ENCODE measurements at regions not wholly inside any gene's neighbourhood (a gene's known extent, or its start where the extent isn't known, plus 50 kb on each side); places are given as distances from the start of the nearest gene placed in this dataset.

DNA sequence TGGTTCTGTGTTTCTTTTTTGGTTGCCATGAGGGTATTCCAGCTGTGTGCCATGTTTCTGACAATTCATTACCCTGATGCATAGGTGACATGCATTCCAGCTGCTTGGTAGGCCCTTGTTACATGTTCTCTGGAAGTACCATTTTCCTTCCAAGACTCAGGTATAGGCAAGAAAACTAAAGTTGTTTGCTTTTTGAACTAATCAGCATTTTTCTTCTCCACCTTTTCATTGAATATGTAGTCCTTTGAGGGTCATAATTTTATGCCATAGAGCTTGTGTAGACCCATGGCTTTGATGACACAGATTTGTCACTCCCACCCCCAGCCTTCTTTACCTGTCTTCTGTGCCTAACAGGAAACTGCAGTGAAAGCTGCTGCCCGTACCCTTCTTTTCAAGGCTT is 339.2 kb downstream of the MED10 start:
- FAIRE-seq (no peak), DNase-seq (ENCODE audit: insufficient read length, low spot score) (no peak)

- FAIRE-seq, result no peak
- no peak for DNase-seq (ENCODE audit: insufficient read length, low spot score)
Measured at GRCh38 chr5:6036006-6036405, 342.3 kb downstream of the MED10 start.

- no peak for DNase-seq (ENCODE audit: insufficient read length, low spot score)
- FAIRE-seq, result no peak
Measured at GRCh38 chr5:6029811-6030271, 348.5 kb downstream of the MED10 start.

GRCh38 chr5:6026766-6027406 is 351.5 kb downstream of the MED10 start:
- no peak for DNase-seq (ENCODE audit: insufficient read length, low spot score)
- FAIRE-seq, result no peak

DNA sequence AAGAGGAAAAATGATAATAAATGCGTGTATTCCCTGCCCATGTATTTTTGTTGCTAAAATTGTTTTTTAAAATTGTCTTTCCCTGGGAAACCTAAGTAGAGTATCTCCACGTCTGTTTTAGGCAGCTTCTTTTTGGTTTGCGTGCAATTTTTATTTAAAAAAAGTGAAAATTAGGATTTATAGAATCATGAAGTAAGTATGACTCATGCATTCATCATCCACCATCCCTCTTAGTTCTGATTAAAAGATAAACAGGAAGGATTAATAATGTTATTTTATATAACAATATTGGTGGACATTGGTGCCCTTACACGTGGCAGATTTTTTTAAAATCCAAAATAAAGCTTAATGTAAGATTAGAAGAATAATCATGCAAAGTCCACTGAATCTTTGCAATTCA is 358.7 kb downstream of the MED10 start:
- FAIRE-seq, result no peak
- DNase-seq (ENCODE audit: insufficient read length, low spot score), result no peak

DNA sequence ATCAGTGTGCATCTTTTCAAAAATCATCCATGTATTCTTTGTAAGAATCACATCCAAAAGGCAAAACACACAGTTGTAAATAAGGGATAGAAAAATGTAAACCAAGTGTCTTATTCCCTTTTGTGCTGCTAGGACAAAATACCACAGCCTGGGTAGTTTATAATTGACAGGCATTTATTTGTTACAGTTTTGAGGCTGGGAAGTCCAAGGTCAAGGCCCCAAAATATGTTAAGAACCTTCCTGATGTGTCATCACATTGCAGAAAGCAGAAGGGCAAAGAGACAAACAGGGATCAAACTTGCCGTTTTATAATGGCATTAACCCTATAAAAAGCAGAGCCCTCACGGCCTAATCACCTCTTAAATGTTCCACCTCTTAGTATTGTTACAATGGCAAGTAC is 364.8 kb downstream of the MED10 start:
- no peak for FAIRE-seq
- no peak for DNase-seq (ENCODE audit: insufficient read length, low spot score)

- no peak for FAIRE-seq
- DNase-seq (ENCODE audit: insufficient read length, low spot score), result no peak
Measured at GRCh38 chr5:6011199-6011598, 367.1 kb downstream of the MED10 start.

- no peak for DNase-seq (ENCODE audit: insufficient read length, low spot score)
- peak; percentile 76 for FAIRE-seq
Measured at GRCh38 chr5:6006838-6007314, 371.5 kb downstream of the MED10 start.

DNA sequence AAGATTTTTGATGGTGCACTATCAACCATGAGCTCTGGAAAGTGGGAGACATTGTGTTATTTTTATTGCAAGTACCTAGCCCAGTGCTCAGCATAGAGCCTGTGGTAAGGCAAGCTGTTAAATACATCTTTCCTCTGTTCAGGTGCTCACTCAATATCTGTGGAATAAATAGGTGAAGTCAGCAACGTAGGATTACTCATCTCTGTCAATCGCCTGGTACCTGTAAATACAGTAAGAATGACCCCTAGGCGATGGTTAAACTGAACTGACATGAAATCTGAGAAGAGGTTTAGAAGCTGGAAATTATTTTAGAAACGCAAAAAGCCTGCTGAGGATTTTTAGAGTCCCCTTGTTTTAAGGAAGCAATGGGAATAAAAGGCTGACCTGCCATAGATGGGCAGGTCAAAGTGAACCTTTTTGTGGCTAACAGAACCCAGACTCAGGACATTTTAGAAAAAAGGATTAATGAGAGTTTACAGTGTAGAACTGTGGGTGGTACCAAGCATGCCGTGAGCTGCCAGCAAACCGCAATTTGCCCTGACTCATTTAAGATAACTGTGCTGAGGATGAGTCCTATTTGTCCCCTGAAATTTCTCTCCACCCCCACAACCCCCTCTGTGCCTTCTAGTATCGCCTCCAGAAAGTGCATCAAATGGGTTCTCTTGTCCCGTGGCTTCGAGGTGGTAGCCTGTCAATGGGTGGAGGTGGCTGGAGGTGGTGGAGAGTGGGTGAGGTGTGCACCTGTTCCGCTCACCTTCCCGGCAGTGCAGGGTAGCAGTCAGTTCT is 375.1 kb downstream of the MED10 start:
- no peak for DNase-seq (ENCODE audit: insufficient read length, low spot score)
- FAIRE-seq, result peak; percentile 31

- DNase-seq (ENCODE audit: insufficient read length, low spot score), result no peak
- no peak for FAIRE-seq
Measured at GRCh38 chr5:6000867-6001266, 377.5 kb downstream of the MED10 start.

DNA sequence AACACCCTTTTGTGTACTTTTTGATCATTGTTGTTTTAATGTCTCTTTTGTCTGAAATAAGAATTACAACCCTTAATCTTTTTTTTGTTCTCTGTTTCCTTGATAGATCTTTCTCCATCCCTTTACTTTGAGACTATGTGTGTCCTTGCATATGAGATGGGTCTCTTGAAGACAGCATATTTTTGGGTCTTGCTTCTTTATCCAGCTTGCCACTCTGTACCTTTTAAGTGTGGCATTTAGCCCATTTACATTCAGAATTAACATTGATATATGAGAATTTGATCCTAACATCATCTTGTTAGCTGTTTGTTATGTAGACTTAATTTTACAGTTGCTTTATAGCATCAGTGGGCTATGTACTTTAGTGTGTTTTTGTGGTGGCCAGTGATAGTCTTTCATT is 382.5 kb downstream of the MED10 start:
- FAIRE-seq, result no peak
- no peak for DNase-seq (ENCODE audit: insufficient read length, low spot score)

DNA sequence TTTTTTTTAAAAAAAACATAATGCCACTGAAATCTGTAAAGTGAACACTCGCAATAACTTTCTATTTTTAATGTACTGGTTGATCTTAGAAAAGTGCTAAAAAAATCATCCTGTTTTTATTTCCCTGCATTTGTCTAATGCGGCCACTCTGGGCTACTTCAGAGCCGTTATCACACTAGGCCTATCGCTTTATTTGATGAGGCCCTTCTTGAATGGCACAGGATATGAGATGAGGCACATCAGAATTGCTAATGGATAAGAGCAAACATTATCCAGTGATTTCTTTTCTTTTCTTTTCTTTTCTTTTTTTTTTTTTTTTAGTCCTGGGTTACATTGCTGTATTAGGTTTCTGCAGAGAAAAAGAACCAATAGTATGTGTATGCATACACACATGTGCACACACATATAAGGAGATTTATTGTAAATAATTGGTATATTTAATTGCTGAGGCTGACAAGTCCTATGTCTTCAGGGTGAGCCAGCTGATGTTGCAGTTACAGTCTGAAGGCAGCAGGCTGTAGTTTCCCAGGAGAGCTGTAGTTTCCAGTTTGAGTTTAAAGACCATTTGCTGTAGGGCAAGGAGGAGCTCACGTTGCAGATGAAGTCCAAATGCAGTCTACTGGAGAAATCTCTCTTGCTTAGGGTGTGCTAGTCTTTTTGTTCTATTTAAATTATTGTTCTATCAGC is 391.7 kb downstream of the MED10 start:
- FAIRE-seq (no peak), DNase-seq (ENCODE audit: insufficient read length, low spot score) (no peak)

DNA sequence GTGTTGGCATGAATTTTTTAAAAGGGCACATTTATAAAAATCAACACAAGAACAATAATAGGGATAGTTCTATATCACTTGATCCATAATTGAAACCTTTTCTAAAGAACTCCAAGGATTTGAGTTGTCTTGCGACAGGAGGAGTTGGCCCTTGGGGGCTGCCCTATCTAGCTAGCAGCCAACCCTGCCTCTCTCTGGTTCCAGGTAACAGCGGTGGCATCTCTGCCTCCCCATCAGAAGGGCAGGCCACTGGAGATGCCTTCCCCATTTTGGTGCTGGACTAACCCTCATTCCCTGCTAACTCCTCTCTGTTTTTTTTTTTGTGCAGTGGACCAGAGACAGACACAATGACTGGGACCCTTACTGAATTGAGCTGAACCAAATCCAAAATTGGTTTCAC is 393.0 kb downstream of the MED10 start:
- no peak for DNase-seq (ENCODE audit: insufficient read length, low spot score)
- no peak for FAIRE-seq

GRCh38 chr5:5983261-5983980 is 394.9 kb downstream of the MED10 start:
- FAIRE-seq, result no peak
- DNase-seq (ENCODE audit: insufficient read length, low spot score), result no peak

DNA sequence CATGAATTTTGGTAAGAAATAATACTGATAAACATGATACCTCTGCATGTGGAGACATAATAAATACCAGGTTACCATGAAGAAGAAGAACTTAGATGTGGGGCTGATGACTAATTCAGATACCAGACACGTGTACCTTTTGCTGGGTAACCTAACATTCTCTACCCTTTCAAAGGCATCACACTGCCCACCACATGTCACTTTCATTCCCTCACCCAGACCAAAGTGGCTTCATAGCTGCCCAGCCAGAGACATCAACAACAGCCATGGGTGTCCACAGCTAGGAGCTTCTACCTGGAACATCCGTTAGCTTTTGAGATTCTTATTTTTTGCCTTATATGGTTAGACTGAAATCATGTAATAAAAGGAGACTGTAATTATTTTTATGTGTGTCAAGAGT is 396.8 kb downstream of the MED10 start:
- DNase-seq (ENCODE audit: insufficient read length, low spot score), result no peak
- no peak for FAIRE-seq

- DNase-seq (ENCODE audit: insufficient read length, low spot score), result no peak
- FAIRE-seq, result no peak
Measured at GRCh38 chr5:5980538-5980895, 397.8 kb downstream of the MED10 start.

- DNase-seq (ENCODE audit: insufficient read length, low spot score) (no peak), FAIRE-seq (no peak)
Measured at GRCh38 chr5:5979761-5980537, 398.4 kb downstream of the MED10 start.

- FAIRE-seq (no peak), DNase-seq (ENCODE audit: insufficient read length, low spot score) (no peak)
Measured at GRCh38 chr5:5979377-5979760, 399.0 kb downstream of the MED10 start.

GRCh38 chr5:5978501-5979376 is 399.6 kb downstream of the MED10 start:
- no peak for FAIRE-seq

More at GRCh38 chr5:5978501-5979376, 399.6 kb downstream of the MED10 start:
- DNase-seq (ENCODE audit: insufficient read length, low spot score), result no peak
